Breast epithelium (tissue), 4 donors: ENCODE measurements at regions not wholly inside any gene's neighbourhood (a gene's known extent, or its start where the extent isn't known, plus 50 kb on each side); places are given as distances from the start of the nearest gene placed in this dataset.
A peak's percentile ranks its signal among the peaks of the same experiment; 100 is the strongest.
"Not testable (repeated sequence)": the region's sequence is repeated elsewhere in the genome, so short reads cannot be mapped to it uniquely, and the experiment has no call there.

Experiments
- DNase-seq, 2 donors: peaks; one replicate each; pipeline ENCODE4 v3.0.0-alpha.2; 2019; ENCODE audit warnings: low spot score in 2 of 2
- H3K27ac ChIP-seq, 2 donors: fragments of 200-600 bp; sonication (generic) in 1 of 2; one replicate each; pipeline ENCODE4 v1.5.1; 2016 to 2019; ENCODE audit warnings: mild to moderate bottlenecking in 1 of 2
- H3K27me3 ChIP-seq, 2 donors: fragments of 200-600 bp; sonication (generic) in 1 of 2; one replicate each; pipeline versions ENCODE4 v1.5.1 to v1.6.0; 2017 to 2019; ENCODE audit warnings: control low read depth in 1 of 2, mild to moderate bottlenecking in 1 of 2
- H3K36me3 ChIP-seq: fragments of 200-600 bp; one replicate; pipeline ENCODE4 v1.5.1; 2019
- H3K4me1 ChIP-seq, 2 donors: fragments of 200-600 bp; sonication (generic); one replicate each; pipeline ENCODE4 v1.5.1; 2016 to 2019; ENCODE audit warnings: control low read depth in 1 of 2
- H3K4me3 ChIP-seq, 3 donors: fragments of 200-600 bp; sonication (generic); 1 replicate in 2 of 3; 2 replicates in 1 of 3; pipeline ENCODE4 v1.5.1; 2016 to 2019; ENCODE audit warnings: mild to moderate bottlenecking in 3 of 3, moderate library complexity in 2 of 3
- H3K9me3 ChIP-seq, 2 donors: fragments of 200-600 bp; sonication (generic) in 1 of 2; one replicate each; pipeline ENCODE4 v1.5.1; 2016 to 2019; ENCODE audit warnings: control low read depth in 1 of 2
- CTCF ChIP-seq, 3 donors: fragments of 450-650 bp; IDR thresholded peaks; one replicate each; pipeline ENCODE4 v1.5.1; 2016 to 2017; ENCODE audit warnings: antibody characterized with exemption in 3 of 3, mild to moderate bottlenecking in 3 of 3, moderate library complexity in 3 of 3
- POLR2A ChIP-seq: fragments of 450-650 bp; IDR thresholded peaks from one replicate; pipeline ENCODE4 v1.6.1; 2016; ENCODE audit warnings: antibody characterized with exemption, mild to moderate bottlenecking, moderate library complexity
- POLR2AphosphoS5 ChIP-seq, 3 donors: sonication (generic); formaldehyde crosslinking; IDR thresholded peaks; one replicate each; pipeline ENCODE4 v1.6.1; 2017; ENCODE audit warnings: antibody characterized with exemption in 3 of 3
- intact Hi-C: fragments of 100-400 bp; cut with DNase I; formaldehyde crosslinking; loops from one replicate; pipeline ENCODE4 v1.15.1; 2023; ENCODE audit warnings: low total_unique reads

GRCh38 chr5:124536333-124536732, 210.1 kb downstream of the ZNF608 start:
- DNase-seq = no peak
- Histone ChIP-seq H3K9me3 (no peaks in the 10 kb centered on the region), H3K27me3 (no peaks in the 10 kb centered on the region), H3K4me3 (no peak overlapping the region), H3K36me3 (no peaks in the 10 kb centered on the region), H3K4me1 (no peaks in the 10 kb centered on the region), H3K27ac (peak overlapping the region in 1 of 2 donors; percentile 66)
- no peak for TF ChIP-seq POLR2AphosphoS5 (IDR thresholded peaks at IDR 0.05)
- no peak for TF ChIP-seq CTCF (IDR thresholded peaks at IDR 0.05)
- TF ChIP-seq POLR2A = no peak
- intact Hi-C loops = no loop called here

GRCh38 chr5:124530916-124531315, 215.5 kb downstream of the ZNF608 start:
- H3K27me3 ChIP-seq = no peaks in the 10 kb centered on the region
- no peaks in the 10 kb centered on the region for H3K36me3 ChIP-seq
- no peak overlapping the region for H3K27ac ChIP-seq
- no peaks in the 10 kb centered on the region for H3K4me1 ChIP-seq
- H3K9me3 ChIP-seq = no peaks in the 10 kb centered on the region
- no peak overlapping the region for H3K4me3 ChIP-seq
- TF ChIP-seq CTCF (IDR thresholded peaks at IDR 0.05) (no peak), POLR2A (no peak), POLR2AphosphoS5 (IDR thresholded peaks at IDR 0.05) (no peak)
- intact Hi-C loops = no loop called here
- DNase-seq = no peak

- H3K4me1 ChIP-seq = no peaks in the 10 kb centered on the region
Measured at GRCh38 chr5:124528838-124529237, 217.6 kb downstream of the ZNF608 start.

GRCh38 chr5:124527220-124527991, 219.0 kb downstream of the ZNF608 start:
- no peak for DNase-seq
- no peaks in the 10 kb centered on the region for H3K4me1 ChIP-seq
- no peaks in the 10 kb centered on the region for H3K27me3 ChIP-seq
- H3K27ac ChIP-seq = no peak overlapping the region
- intact Hi-C loops = no loop called here
- H3K9me3 ChIP-seq = no peaks in the 10 kb centered on the region
- no peak overlapping the region for H3K4me3 ChIP-seq
- H3K36me3 ChIP-seq = no peaks in the 10 kb centered on the region
- no peak for TF ChIP-seq CTCF (IDR thresholded peaks at IDR 0.05)
- no peak for TF ChIP-seq POLR2AphosphoS5 (IDR thresholded peaks at IDR 0.05)
- TF ChIP-seq POLR2A = no peak

More at GRCh38 chr5:124528838-124529237, 217.6 kb downstream of the ZNF608 start:
- no peaks in the 10 kb centered on the region for H3K36me3 ChIP-seq
- TF ChIP-seq POLR2A (no peak), CTCF (IDR thresholded peaks at IDR 0.05) (no peak), POLR2AphosphoS5 (IDR thresholded peaks at IDR 0.05) (no peak)
- H3K27ac ChIP-seq = no peak overlapping the region
- DNase-seq = no peak
- intact Hi-C loops = no loop called here
- no peak overlapping the region for H3K4me3 ChIP-seq
- H3K27me3 ChIP-seq = no peaks in the 10 kb centered on the region
- no peaks in the 10 kb centered on the region for H3K9me3 ChIP-seq

- H3K27me3 ChIP-seq, H3K9me3 ChIP-seq, DNase-seq, H3K36me3 ChIP-seq, H3K4me1 ChIP-seq, intact Hi-C loops, H3K27ac ChIP-seq, H3K4me3 ChIP-seq: not testable (repeated sequence)
Measured at GRCh38 chr5:124526079-124526478, 220.4 kb downstream of the ZNF608 start.
